Left cardiac atrium (tissue), 4 donors: ENCODE measurements at regions not wholly inside any gene's neighbourhood (a gene's known extent, or its start where the extent isn't known, plus 50 kb on each side); places are given as distances from the start of the nearest gene placed in this dataset.
"Not testable (repeated sequence)": the region's sequence is repeated elsewhere in the genome, so short reads cannot be mapped to it uniquely, and the experiment has no call there.

Experiments
- ATAC-seq, 2 donors: fragments of 200-7000 bp; cut with Tn5 transposase; one replicate each; pipeline ENCODE4 v1.9.1; 2020; ENCODE audit warnings: mild to moderate bottlenecking in 2 of 2, moderate library complexity in 2 of 2
- DNase-seq: peaks from one replicate; pipeline ENCODE4 v3.0.0-alpha.2; 2020
- intact Hi-C, 2 donors: fragments of 100-400 bp; cut with DNase I; formaldehyde crosslinking; loops; one replicate each; pipeline versions ENCODE4 v1.14.1 to v1.15.1; 2022 to 2023
- donor health status: DM: no; HTN: yes; CAD: no.
- donor health status: DM: no; HTN: yes; CAD: no; lungs with severe emphysema.
- donor health status: DM: yes; HTN: yes; CAD: no.
- donor health status: Dilated cardiomyopathy.

- DNase-seq, ATAC-seq, intact Hi-C loops: not testable (repeated sequence)
Measured at GRCh38 chr6:57708061-57708460, 390.6 kb downstream of the PRIM2 start.

- intact Hi-C loops, ATAC-seq, DNase-seq: not testable (repeated sequence)
Measured at GRCh38 chr6:57722546-57722945, 405.1 kb downstream of the PRIM2 start.

GRCh38 chr6:57723815-57724401 lies 406.5 kb downstream of the PRIM2 start:
- ATAC-seq, DNase-seq, intact Hi-C loops: not testable (repeated sequence)

- intact Hi-C loops, ATAC-seq, DNase-seq: not testable (repeated sequence)
Measured at GRCh38 chr6:57729407-57729806, 412.0 kb downstream of the PRIM2 start.

- ATAC-seq, DNase-seq, intact Hi-C loops: not testable (repeated sequence)
Measured at GRCh38 chr6:57730726-57731125, 413.3 kb downstream of the PRIM2 start.

GRCh38 chr6:57747716-57748115 lies 430.3 kb downstream of the PRIM2 start:
- intact Hi-C loops, DNase-seq, ATAC-seq: not testable (repeated sequence)

- DNase-seq, intact Hi-C loops, ATAC-seq: not testable (repeated sequence)
Measured at GRCh38 chr6:57759850-57760249, 442.4 kb downstream of the PRIM2 start.

GRCh38 chr6:57792720-57793397 lies 475.4 kb downstream of the PRIM2 start:
- ATAC-seq, DNase-seq, intact Hi-C loops: not testable (repeated sequence)

GRCh38 chr6:57793398-57793762 lies 475.9 kb downstream of the PRIM2 start:
- intact Hi-C loops, ATAC-seq, DNase-seq: not testable (repeated sequence)

GRCh38 chr6:57799703-57800479 lies 482.5 kb downstream of the PRIM2 start:
- intact Hi-C loops, DNase-seq: not testable (repeated sequence)

GRCh38 chr6:57808581-57808980 lies 491.2 kb downstream of the PRIM2 start:
- intact Hi-C loops, DNase-seq, ATAC-seq: not testable (repeated sequence)

More at GRCh38 chr6:57799703-57800479, 482.5 kb downstream of the PRIM2 start:
- not testable (repeated sequence) for ATAC-seq

- intact Hi-C loops, ATAC-seq, DNase-seq: not testable (repeated sequence)
Measured at GRCh38 chr6:57809454-57809853, 492.0 kb downstream of the PRIM2 start.

GRCh38 chr6:57813271-57814075 lies 496.0 kb downstream of the PRIM2 start:
- intact Hi-C loops, ATAC-seq: not testable (repeated sequence)

GRCh38 chr6:57815826-57816225 lies 498.4 kb downstream of the PRIM2 start:
- ATAC-seq, DNase-seq, intact Hi-C loops: not testable (repeated sequence)

More at GRCh38 chr6:57813271-57814075, 496.0 kb downstream of the PRIM2 start:
- not testable (repeated sequence) for DNase-seq

GRCh38 chr6:57821325-57821724 lies 503.9 kb downstream of the PRIM2 start:
- DNase-seq, ATAC-seq, intact Hi-C loops: not testable (repeated sequence)

GRCh38 chr6:57822448-57822847 lies 505.0 kb downstream of the PRIM2 start:
- ATAC-seq, intact Hi-C loops, DNase-seq: not testable (repeated sequence)

- intact Hi-C loops, result no loop called here
- DNase-seq (no peak), ATAC-seq (no peak)
Measured at GRCh38 chr6:57822896-57823358, 505.5 kb downstream of the PRIM2 start.

- DNase-seq, ATAC-seq, intact Hi-C loops: not testable (repeated sequence)
Measured at GRCh38 chr6:57837622-57838209, 520.3 kb downstream of the PRIM2 start.
